ENCODE measurements at regions not wholly inside any gene's neighbourhood (a gene's known extent, or its start where the extent isn't known, plus 50 kb on each side); places are given as distances from the start of the nearest gene placed in this dataset.
"Not testable (repeated sequence)": the region's sequence is repeated elsewhere in the genome, so short reads cannot be mapped to it uniquely, and the experiment has no call there.

- TF ChIP-seq CTCF (IDR thresholded peaks at IDR 0.05) = no peak
- Histone ChIP-seq H3K36me3 (no peaks in the 10 kb centered on the region), H3K27ac (no peak overlapping the region), H3K27me3 (no peaks in the 10 kb centered on the region), H3K9me3 (no peaks in the 10 kb centered on the region), H3K4me3 (no peak overlapping the region), H3K4me1 (no peaks in the 10 kb centered on the region)
- intact Hi-C loops (cut with DNase I; ENCODE audit: low total_unique reads) = no loop called here
- DNase-seq = no peak
Measured at GRCh38 chr12:97713270-97713669, 250.7 kb downstream of the RMST start.

GRCh38 chr12:97714107-97714563, 251.5 kb downstream of the RMST start:
- DNase-seq = no peak
- no peaks in the 10 kb centered on the region for H3K9me3 ChIP-seq
- no peak overlapping the region for H3K4me3 ChIP-seq
- intact Hi-C loops (cut with DNase I; ENCODE audit: low total_unique reads) = no loop called here
- H3K27me3 ChIP-seq = no peaks in the 10 kb centered on the region
- no peaks in the 10 kb centered on the region for H3K36me3 ChIP-seq
- H3K27ac ChIP-seq = no peak overlapping the region
- no peaks in the 10 kb centered on the region for H3K4me1 ChIP-seq
- TF ChIP-seq CTCF (IDR thresholded peaks at IDR 0.05) = no peak

GRCh38 chr12:97716356-97716755, 253.8 kb downstream of the RMST start:
- no peak for DNase-seq
- Histone ChIP-seq H3K4me1 (no peaks in the 10 kb centered on the region), H3K4me3 (no peak overlapping the region), H3K9me3 (no peaks in the 10 kb centered on the region), H3K27ac (no peak overlapping the region), H3K27me3 (no peaks in the 10 kb centered on the region), H3K36me3 (no peaks in the 10 kb centered on the region)
- intact Hi-C loops (cut with DNase I; ENCODE audit: low total_unique reads) = no loop called here
- TF ChIP-seq CTCF (IDR thresholded peaks at IDR 0.05) = peak; percentile 26 to 31

GRCh38 chr12:97723801-97724200, 261.2 kb downstream of the RMST start:
- DNase-seq; H3K27me3 ChIP-seq; intact Hi-C loops (cut with DNase I; ENCODE audit: low total_unique reads); H3K36me3 ChIP-seq; H3K27ac ChIP-seq; H3K4me3 ChIP-seq; H3K9me3 ChIP-seq; H3K4me1 ChIP-seq: not testable (repeated sequence)

- H3K36me3 ChIP-seq = no peaks in the 10 kb centered on the region
- H3K27ac ChIP-seq = no peak overlapping the region
- no peak overlapping the region for H3K4me3 ChIP-seq
- H3K9me3 ChIP-seq = no peaks in the 10 kb centered on the region
- no peaks in the 10 kb centered on the region for H3K27me3 ChIP-seq
- DNase-seq = no peak
- intact Hi-C loops (cut with DNase I; ENCODE audit: low total_unique reads) = no loop called here
- TF ChIP-seq CTCF (IDR thresholded peaks at IDR 0.05) = no peak
- no peaks in the 10 kb centered on the region for H3K4me1 ChIP-seq
Measured at GRCh38 chr12:97745406-97746101, 282.9 kb downstream of the RMST start.

GRCh38 chr12:97748298-97748697, 285.7 kb downstream of the RMST start:
- Histone ChIP-seq H3K36me3 (no peaks in the 10 kb centered on the region), H3K9me3 (no peaks in the 10 kb centered on the region), H3K4me1 (no peaks in the 10 kb centered on the region), H3K4me3 (no peak overlapping the region), H3K27me3 (no peaks in the 10 kb centered on the region), H3K27ac (no peak overlapping the region)
- no peak for DNase-seq
- intact Hi-C loops (cut with DNase I; ENCODE audit: low total_unique reads) = no loop called here
- TF ChIP-seq CTCF (IDR thresholded peaks at IDR 0.05) = no peak

Data from tibial artery (tissue), 4 donors.